DND-41 (cell line): ENCODE measurements at regions not wholly inside any gene's neighbourhood (a gene's known extent, or its start where the extent isn't known, plus 50 kb on each side); places are given as distances from the start of the nearest gene placed in this dataset.

Experiments used
- ATAC-seq: fragments of 200-7000 bp; cut with Tn5 transposase; 3 replicates; pipeline ENCODE4 v1.9.1; 2021; ENCODE audit warnings: low read depth; ENCODE audit not compliant: insufficient read depth
- DNase-seq: peaks from one replicate; pipeline ENCODE4 v3.0.0-alpha.2; 2020
- H2AFZ ChIP-seq: 2 replicates; pipeline ENCODE4 v1.6.0; 2012; ENCODE audit warnings: low read depth, low read length
- H3K27ac ChIP-seq: 2 replicates; pipeline ENCODE4 v1.5.1; 2012; ENCODE audit warnings: low read length, inconsistent platforms
- H3K27me3 ChIP-seq: fragments of 200-600 bp; sonication (generic); 2 replicates; pipeline ENCODE4 v1.6.0; 2012; ENCODE audit warnings: low read length, mild to moderate bottlenecking, inconsistent platforms; ENCODE audit not compliant: insufficient read depth, poor library complexity
- H3K36me3 ChIP-seq: 2 replicates; pipeline ENCODE4 v1.5.1; 2012; ENCODE audit warnings: low read length, inconsistent platforms; ENCODE audit not compliant: insufficient read depth
- H3K4me1 ChIP-seq: 2 replicates; pipeline ENCODE4 v1.5.1; 2012; ENCODE audit warnings: mild to moderate bottlenecking, low read length; ENCODE audit not compliant: insufficient read depth
- H3K4me2 ChIP-seq: 2 replicates; pipeline ENCODE4 v1.6.0; 2012; ENCODE audit warnings: mild to moderate bottlenecking, moderate library complexity, low read length, inconsistent platforms; ENCODE audit not compliant: insufficient read depth
- H3K4me3 ChIP-seq, 2 experiments: fragments of 200-600 bp in 1 of 2; shearing (Covaris generic) in 1 of 2; 2 replicates each; pipeline ENCODE4 v1.5.1; 2012 to 2016; ENCODE audit warnings: inconsistent platforms in 2 of 2, low read length in 2 of 2, mild to moderate bottlenecking in 2 of 2, low read depth in 1 of 2, moderate library complexity in 1 of 2
- H3K79me2 ChIP-seq: 2 replicates; pipeline ENCODE4 v1.6.0; 2012; ENCODE audit warnings: low read length, inconsistent platforms; ENCODE audit not compliant: insufficient read depth
- H3K9ac ChIP-seq: 2 replicates; pipeline ENCODE4 v1.6.0; 2012; ENCODE audit warnings: low read depth, mild to moderate bottlenecking, inconsistent platforms, low read length, moderate library complexity
- H3K9me3 ChIP-seq: 2 replicates; pipeline ENCODE4 v1.5.1; 2012; ENCODE audit warnings: low read length, moderate library complexity, mild to moderate bottlenecking, inconsistent platforms; ENCODE audit not compliant: insufficient read depth, severe bottlenecking
- H4K20me1 ChIP-seq: 2 replicates; pipeline ENCODE4 v1.6.0; 2012; ENCODE audit warnings: low read length; ENCODE audit not compliant: insufficient read depth
- EZH2 ChIP-seq: IDR thresholded peaks from 3 replicates; pipeline ENCODE4 v1.6.1; 2012; ENCODE audit warnings: borderline replicate concordance, low read depth, mild to moderate bottlenecking, moderate library complexity, low read length, inconsistent platforms; ENCODE audit not compliant: severe bottlenecking
- TF ChIP-seq, protein P1 (sequence below): IDR thresholded peaks from 2 replicates; pipeline ENCODE4 v1.5.1; 2012; ENCODE audit warnings: borderline replicate concordance, low read length, moderate library complexity, mild to moderate bottlenecking; ENCODE audit not compliant: poor library complexity, severe bottlenecking; ENCODE audit errors: extremely low read depth

DNA sequence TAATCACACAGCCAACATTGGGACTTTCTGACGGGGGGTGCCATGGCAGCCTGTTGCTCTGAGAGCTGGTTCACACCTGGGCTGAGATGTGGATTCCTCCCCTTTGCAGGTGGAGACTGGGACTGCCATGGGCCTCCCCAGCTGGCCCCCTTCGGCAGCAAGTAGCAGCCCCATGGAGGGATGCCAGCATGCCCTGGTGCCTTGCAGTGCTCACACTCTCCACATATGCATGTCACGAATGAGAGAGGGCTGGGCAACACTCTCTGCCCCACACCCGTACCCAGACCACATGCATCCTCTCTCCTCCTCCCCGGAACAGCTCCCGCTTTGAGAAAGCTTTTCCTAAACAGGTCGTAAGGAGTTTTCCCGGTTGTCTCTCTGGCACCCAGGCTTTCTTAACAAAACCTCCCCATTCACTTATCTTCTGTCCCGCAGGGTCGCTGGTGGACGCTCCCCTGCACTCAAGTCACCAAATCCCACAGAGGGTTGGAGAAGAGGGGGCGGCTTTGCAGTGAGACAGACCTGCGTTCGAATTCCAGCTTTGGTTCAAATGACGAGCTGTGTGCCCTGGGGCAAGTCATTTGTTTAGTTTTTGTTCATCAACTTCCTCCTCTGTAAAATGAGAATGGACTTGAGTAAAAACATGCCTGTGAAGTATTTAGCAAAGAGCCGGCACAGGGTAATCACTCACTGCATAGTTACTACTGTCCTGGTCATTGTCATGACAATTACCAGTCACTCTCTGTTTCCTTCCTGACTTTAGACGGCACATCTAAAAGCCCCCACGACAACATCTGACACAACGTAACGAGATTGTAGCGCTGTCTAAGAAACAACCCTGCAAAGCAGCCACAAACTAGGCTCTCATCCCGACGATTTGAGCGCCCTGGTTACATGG, 231.3 kb upstream of the B3GAT1 start:
- Histone ChIP-seq H3K4me3 (no peak overlapping the region), H2AFZ (no peak overlapping the region), H3K36me3 (no peaks in the 10 kb centered on the region), H3K4me2 (no peak overlapping the region), H3K79me2 (no peaks in the 10 kb centered on the region), H3K9me3 (no peaks in the 10 kb centered on the region), H3K4me1 (peaks cover 67% of the 10 kb centered on the region), H3K9ac (no peak overlapping the region), H3K27ac (0 out of 2 replicates have a peak overlapping the region, but pooled peaks have one; percentile 10), H4K20me1 (no peaks in the 10 kb centered on the region), H3K27me3 (no peaks in the 10 kb centered on the region)
- TF ChIP-seq EZH2, result no peak
- TF ChIP-seq, protein P1, sequence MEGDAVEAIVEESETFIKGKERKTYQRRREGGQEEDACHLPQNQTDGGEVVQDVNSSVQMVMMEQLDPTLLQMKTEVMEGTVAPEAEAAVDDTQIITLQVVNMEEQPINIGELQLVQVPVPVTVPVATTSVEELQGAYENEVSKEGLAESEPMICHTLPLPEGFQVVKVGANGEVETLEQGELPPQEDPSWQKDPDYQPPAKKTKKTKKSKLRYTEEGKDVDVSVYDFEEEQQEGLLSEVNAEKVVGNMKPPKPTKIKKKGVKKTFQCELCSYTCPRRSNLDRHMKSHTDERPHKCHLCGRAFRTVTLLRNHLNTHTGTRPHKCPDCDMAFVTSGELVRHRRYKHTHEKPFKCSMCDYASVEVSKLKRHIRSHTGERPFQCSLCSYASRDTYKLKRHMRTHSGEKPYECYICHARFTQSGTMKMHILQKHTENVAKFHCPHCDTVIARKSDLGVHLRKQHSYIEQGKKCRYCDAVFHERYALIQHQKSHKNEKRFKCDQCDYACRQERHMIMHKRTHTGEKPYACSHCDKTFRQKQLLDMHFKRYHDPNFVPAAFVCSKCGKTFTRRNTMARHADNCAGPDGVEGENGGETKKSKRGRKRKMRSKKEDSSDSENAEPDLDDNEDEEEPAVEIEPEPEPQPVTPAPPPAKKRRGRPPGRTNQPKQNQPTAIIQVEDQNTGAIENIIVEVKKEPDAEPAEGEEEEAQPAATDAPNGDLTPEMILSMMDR, result no peak
- ATAC-seq (no peak), DNase-seq (no peak)

DNA sequence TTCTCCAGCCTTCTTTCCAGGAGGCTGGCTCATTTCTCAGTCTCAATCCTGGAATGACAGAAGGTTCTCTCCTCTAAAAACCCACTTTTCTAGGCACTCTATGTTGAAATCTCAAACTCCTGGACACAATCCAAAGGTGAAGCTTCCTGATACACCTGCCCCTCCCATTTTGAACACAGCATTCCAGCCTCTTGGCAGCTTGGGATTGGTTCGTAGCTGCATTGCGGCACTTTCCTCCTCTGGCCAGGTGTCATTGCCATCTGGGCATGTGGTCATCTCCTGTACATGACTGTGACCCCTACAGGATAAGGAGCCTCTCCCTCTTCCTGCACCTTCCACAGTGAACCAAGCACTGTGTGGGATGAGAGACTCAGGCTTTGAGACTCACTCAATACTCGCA, 230.2 kb upstream of the B3GAT1 start:
- H3K27me3 ChIP-seq, result no peaks in the 10 kb centered on the region
- no peak overlapping the region for H2AFZ ChIP-seq
- no peak overlapping the region for H3K9ac ChIP-seq
- no peaks in the 10 kb centered on the region for H4K20me1 ChIP-seq
- H3K27ac ChIP-seq, result no peak overlapping the region; the same call in 1 of the 2 replicates
- no peaks in the 10 kb centered on the region for H3K79me2 ChIP-seq
- H3K9me3 ChIP-seq, result no peaks in the 10 kb centered on the region
- H3K4me1 ChIP-seq, result peaks cover 67% of the 10 kb centered on the region
- ATAC-seq (no peak), DNase-seq (no peak)
- no peaks in the 10 kb centered on the region for H3K36me3 ChIP-seq
- no peak overlapping the region for H3K4me2 ChIP-seq
- no peak overlapping the region for H3K4me3 ChIP-seq
- TF ChIP-seq, protein P1, result no peak
- no peak for TF ChIP-seq EZH2

DNA sequence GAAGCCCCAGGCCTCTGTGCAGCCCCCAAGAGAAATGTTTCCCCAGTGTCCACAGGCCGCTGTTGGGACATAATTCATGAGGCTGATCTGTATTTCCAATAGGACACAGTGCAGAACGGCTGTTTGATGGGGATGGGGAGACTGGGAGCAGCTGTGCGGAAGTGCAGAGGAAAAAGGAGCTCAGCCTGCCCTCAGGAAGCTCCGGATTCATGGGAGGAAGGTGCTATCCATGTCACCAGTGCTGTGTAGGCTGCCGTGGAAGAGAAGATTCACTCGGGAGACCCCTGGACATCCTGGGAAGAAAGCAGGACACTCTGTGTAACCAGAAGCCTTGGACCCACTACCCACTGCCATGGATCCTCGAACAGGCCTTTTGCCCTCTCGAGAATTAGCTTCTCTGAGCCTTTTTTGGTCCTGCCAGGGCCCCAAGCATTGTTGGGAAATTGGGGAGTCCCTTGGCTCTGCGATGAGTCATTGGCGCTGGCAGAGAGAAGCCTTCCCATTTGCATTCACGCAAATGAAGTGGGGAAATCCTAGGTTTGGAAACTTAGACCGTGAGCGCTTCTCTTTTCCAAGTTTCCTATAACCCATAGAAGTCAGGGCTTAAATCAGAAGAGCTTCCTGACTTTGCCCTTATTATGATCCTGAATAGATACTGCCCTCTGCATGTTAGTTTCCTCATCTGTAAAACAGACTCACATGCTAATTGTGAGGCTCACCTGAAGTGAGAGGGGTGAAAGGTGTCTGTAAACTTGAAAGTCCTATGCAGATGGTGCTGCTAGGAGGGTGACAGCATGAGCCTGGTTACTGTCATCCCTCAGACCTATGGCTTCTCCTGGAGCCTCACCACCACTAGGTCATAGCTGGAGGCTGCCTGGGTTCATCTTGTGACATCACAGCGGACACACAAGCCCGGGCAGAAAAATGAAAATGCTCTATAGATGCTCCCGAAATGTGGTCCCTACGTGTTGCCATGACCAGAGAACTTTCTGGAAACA, 229.2 kb upstream of the B3GAT1 start:
- Histone ChIP-seq H3K79me2 (no peaks in the 10 kb centered on the region), H3K4me2 (no peak overlapping the region), H3K27me3 (no peaks in the 10 kb centered on the region)

More for the DNA sequence above, 229.2 kb upstream of the B3GAT1 start:
- Histone ChIP-seq H3K4me3 (no peak overlapping the region), H3K9ac (no peak overlapping the region), H3K36me3 (no peaks in the 10 kb centered on the region), H4K20me1 (no peaks in the 10 kb centered on the region), H2AFZ (no peak overlapping the region), H3K4me1 (peaks cover 66% of the 10 kb centered on the region), H3K27ac (peak overlapping the region; percentile 7; the same call in 1 of the 2 replicates), H3K9me3 (no peaks in the 10 kb centered on the region)
- DNase-seq (no peak), ATAC-seq (no peak)
- no peak for TF ChIP-seq EZH2
